Uterus (tissue), 2 donors: ENCODE measurements at regions not wholly inside any gene's neighbourhood (a gene's known extent, or its start where the extent isn't known, plus 50 kb on each side); places are given as distances from the start of the nearest gene placed in this dataset.

Experiments used
- POLR2A ChIP-seq, 2 donors: fragments of 450-650 bp; IDR thresholded peaks; one replicate each; pipeline ENCODE4 v1.6.1; 2016; ENCODE audit warnings: antibody characterized with exemption in 2 of 2, mild to moderate bottlenecking in 1 of 2, moderate library complexity in 1 of 2
- TF ChIP-seq, protein P1 (sequence below), 4 experiments: fragments of 200-600 bp in 2 of 4; fragments of 450-650 bp in 2 of 4; sonication (generic) in 2 of 4; IDR thresholded peaks; one replicate each; pipeline ENCODE4 v1.5.1; 2016 to 2019; ENCODE audit warnings: antibody characterized with exemption in 4 of 4, mild to moderate bottlenecking in 2 of 4, moderate library complexity in 1 of 4

DNA sequence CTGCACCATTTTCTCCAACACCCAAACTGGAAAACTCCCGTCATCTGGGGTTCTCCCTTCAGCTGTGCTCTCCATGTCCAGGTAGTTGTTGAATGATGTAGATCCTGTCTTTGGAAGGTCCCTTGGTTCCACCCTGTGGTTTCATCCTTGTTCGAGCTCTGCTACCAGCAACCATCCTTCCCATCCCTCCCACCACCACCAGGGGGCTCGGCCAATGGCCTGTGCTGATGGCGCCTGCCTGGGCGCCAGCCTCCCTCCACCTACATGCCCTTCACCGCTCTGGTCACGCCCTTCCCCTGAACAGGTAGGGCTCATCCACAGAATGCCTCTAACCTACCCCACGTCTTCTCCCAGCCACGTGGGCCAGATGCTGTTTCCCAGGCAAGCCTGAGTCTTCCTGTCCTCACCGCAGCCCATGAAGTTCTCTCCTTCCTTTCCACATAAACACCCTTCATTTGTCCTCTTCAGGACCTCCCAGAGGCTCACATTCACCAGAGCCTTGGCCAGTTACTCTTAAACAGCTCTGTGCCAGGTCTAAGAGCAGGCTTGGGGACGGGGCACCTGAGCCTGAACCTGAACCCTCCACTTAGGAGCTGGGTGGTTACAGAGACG lies 75.1 kb upstream of the DUSP22 start:
- TF ChIP-seq POLR2A (IDR thresholded peaks at IDR 0.05) = no peak
- TF ChIP-seq, protein P1, sequence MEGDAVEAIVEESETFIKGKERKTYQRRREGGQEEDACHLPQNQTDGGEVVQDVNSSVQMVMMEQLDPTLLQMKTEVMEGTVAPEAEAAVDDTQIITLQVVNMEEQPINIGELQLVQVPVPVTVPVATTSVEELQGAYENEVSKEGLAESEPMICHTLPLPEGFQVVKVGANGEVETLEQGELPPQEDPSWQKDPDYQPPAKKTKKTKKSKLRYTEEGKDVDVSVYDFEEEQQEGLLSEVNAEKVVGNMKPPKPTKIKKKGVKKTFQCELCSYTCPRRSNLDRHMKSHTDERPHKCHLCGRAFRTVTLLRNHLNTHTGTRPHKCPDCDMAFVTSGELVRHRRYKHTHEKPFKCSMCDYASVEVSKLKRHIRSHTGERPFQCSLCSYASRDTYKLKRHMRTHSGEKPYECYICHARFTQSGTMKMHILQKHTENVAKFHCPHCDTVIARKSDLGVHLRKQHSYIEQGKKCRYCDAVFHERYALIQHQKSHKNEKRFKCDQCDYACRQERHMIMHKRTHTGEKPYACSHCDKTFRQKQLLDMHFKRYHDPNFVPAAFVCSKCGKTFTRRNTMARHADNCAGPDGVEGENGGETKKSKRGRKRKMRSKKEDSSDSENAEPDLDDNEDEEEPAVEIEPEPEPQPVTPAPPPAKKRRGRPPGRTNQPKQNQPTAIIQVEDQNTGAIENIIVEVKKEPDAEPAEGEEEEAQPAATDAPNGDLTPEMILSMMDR (IDR thresholded peaks at IDR 0.05) = peak in 1 of 4 experiments; percentile 5
